OCI-LY3 (cell line): ENCODE measurements at regions not wholly inside any gene's neighbourhood (a gene's known extent, or its start where the extent isn't known, plus 50 kb on each side); places are given as distances from the start of the nearest gene placed in this dataset.

Experiments
- EZH2phosphoT487 ChIP-seq: fragments of 200-600 bp; shearing (Covaris generic); IDR thresholded peaks from 2 replicates; pipeline ENCODE4 v1.6.1; 2018; ENCODE audit warnings: antibody characterized with exemption, mixed run types, low read depth
- TF ChIP-seq, protein P1 (sequence below): fragments of 200-600, 300-600 bp; sonication (generic); IDR thresholded peaks from 2 replicates; pipeline ENCODE4 v1.5.1; 2014; ENCODE audit warnings: antibody characterized with exemption, low read length, low read depth

DNA sequence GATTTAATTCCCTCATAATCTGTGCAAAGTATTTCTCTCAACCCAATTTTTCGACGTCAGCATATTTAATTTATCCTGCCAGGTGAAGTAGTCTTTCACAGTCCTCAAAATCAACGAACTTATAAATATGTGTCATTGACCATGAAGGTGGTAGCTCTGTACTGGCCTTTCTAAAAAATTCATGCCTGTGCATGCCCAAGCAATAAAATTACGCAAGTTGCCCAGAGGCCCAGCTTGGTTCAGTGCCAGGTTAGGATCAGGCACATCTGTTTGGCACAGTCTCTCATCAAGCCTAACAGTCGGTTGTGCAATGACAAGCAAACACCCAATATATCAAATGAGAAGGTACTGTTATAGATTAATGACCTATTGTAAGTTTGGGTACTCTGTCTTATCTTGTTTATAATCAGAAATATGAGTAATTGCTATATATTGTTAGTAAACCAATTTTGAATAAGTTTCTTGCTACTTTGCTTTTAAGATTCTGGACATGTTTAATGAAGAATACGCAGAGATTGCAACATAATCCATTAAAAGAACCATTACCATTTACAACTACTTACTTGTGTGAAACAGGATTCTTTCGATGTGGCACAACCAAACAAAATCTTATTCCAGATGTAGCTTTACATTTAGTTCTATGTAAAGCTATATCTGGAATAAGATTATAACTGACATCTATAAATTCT lies 159.0 kb upstream of the IL12A start:
- TF ChIP-seq EZH2phosphoT487 = no peak
- TF ChIP-seq, protein P1, sequence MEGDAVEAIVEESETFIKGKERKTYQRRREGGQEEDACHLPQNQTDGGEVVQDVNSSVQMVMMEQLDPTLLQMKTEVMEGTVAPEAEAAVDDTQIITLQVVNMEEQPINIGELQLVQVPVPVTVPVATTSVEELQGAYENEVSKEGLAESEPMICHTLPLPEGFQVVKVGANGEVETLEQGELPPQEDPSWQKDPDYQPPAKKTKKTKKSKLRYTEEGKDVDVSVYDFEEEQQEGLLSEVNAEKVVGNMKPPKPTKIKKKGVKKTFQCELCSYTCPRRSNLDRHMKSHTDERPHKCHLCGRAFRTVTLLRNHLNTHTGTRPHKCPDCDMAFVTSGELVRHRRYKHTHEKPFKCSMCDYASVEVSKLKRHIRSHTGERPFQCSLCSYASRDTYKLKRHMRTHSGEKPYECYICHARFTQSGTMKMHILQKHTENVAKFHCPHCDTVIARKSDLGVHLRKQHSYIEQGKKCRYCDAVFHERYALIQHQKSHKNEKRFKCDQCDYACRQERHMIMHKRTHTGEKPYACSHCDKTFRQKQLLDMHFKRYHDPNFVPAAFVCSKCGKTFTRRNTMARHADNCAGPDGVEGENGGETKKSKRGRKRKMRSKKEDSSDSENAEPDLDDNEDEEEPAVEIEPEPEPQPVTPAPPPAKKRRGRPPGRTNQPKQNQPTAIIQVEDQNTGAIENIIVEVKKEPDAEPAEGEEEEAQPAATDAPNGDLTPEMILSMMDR = no peak
